ENCODE measurements at regions not wholly inside any gene's neighbourhood (a gene's known extent, or its start where the extent isn't known, plus 50 kb on each side); places are given as distances from the start of the nearest gene placed in this dataset.

GRCh38 chr2:236693531-236693930 is 123.9 kb downstream of the ACKR3 start:
- DNase-seq = no peak

- DNase-seq = no peak
These were observed 124.7 kb downstream of the ACKR3 start for GRCh38 chr2:236694146-236694888.

DNA sequence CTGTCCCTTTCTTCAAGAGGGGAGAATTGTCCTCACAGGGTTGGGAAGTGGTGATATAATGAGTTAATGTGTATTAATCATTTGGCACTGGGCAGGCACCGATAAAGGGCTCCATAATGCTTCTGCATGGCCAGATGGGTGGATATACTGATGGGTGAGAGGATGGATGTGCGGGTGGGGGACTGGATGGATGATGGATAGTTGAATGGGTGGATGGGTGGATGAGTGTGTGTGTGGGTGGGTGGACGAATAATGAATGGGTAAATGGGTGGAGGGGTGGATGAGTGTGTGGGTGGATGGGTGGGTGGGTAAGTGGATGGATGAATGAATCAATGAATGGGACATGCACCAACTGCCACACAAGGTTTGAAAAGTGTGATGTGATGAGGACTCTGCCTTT is 127.2 kb downstream of the ACKR3 start:
- DNase-seq = no peak

DNA sequence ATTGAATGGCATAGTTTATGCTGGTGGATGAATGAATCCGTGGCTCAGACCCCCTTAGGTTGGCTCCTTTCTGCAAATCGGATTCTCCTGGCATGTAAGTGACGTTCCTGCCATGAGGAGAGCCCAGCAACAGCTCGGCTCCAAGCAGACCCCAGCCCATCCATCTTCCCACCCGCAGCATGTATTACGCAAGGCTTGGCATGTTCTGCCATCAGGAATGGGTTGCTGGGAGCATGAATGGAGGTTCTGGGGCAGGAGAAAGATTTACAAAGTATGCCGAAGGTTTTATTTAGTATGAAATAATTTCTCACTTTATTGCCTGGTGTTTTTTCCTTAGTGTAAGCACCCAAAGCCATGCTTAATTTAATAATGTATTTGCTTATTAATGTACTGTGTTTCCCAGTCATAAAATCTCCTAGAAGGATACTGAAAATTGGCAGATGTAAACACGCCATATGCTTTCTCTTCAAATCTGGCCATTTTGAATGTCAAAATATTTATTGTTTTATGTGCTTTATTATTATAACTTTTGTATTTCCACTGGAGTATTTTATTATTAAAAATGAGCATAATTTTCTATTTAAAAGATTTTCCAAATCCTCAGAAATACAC is 128.5 kb downstream of the ACKR3 start:
- no peak for DNase-seq

GRCh38 chr2:236700703-236701102 is 131.1 kb downstream of the ACKR3 start:
- DNase-seq = no peak

GRCh38 chr2:236702657-236703372 is 133.2 kb downstream of the ACKR3 start:
- no peak for DNase-seq

- no peak for DNase-seq
These were observed 133.7 kb downstream of the ACKR3 start for GRCh38 chr2:236703373-236703709.

DNA sequence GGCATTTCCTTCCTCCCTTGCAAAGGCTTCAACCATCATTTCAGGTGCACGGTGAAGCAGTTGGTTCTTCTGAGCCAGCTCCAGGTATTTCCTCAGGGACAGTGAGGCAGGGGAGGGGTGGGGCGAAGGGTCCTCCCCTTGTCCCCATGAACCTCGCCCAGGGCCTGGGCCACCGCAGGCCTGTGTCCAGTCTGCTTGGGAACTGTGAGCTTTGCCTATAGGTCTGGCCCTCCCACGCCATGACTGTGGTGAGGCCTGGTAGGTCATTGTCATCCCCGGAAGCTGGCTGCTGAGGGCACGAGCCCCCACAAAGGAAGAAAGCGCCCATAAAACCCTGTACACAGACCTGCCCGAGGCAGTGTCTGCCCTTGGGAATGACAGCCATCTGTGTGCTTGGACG is 134.3 kb downstream of the ACKR3 start:
- DNase-seq = no peak

DNA sequence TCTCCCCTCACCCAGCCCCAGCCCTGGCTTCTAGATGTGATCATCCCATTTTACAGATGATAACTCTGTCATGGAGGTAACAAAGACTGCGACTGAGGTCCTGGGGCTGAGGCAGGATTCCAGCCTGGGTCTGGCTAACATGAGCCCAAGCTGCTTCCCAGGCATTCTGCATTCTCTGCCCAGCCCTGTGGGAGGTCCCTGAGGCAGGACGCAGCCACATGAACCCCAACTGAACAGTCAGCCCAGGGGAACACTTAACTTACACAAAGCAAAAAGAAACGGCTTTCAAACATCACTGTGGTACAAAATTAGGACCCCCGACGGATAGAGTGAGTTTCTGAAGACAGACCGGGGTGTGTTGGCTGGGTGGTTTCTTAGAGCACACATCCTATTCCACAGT is 135.3 kb downstream of the ACKR3 start:
- no peak for DNase-seq

DNA sequence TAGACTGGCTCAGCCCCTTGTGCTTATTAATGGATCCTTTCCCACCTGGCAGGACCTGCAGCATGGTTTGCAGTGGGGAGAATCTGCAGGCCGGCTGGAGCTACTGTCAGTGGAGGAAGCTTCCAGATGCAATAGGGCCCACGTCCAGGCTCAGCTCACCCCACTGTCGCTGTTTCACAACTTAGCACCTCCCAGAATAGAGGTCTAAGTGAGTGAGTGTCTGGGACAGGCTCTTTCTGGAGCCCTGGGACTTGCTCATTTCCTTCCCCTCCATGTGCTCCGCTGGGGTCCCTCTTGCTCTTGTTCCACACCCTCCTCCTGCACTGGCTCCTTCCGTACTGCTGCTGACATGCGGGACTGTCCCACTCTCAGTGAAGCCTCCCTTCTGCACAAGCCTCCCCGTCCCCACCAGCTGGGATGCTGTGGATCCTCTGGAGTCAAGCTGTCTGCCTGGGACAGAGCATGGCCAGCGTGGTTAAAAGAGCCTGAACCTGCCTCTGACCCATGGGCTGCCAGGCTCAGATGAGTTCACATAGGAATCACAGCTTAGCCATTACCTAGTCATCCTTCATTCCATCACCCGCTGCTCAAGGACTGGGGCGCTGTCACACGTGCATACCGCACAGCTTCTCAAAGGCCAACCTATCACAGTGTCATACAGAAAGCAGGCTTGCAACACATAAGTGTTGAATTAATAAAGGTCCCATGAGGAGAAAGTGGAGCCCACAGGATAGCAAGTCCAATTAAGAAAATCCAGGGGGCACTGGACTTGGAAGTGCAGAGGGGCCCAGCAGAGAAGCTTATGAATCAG is 135.9 kb downstream of the ACKR3 start:
- no peak for DNase-seq

GRCh38 chr2:236706288-236706687 is 136.7 kb downstream of the ACKR3 start:
- DNase-seq = no peak

DNA sequence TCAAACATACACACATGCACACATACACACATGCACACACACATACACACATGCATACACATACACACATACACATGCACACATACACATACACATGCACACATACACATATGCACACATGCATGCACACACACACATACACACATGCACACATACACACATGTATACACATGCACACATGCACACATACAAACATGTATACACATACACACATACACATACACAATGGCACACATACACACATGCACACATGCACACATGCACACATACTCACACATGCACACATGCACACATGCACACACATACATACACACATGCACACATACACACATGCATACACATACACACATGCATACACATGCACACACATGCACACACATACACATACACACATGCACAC is 137.2 kb downstream of the ACKR3 start:
- no peak for DNase-seq

DNA sequence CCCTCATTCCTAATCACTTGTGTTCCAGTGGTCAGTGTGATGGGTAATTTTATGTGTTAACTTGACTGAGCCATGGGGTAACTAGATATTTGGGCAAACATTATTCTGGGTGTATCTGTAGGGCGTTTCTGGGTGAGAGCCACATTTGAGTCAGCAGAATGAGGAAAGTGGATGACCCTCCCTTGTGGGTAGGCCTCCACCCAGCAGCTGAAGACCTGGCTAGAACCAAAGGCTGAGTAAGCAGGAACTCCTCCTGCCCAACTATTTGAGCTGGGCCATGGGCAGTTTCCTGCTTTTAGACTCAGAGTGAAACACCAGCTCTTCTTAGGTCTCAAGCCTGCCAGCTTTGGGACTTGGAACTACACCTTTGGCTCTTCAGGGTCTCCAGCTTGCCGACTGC is 141.8 kb downstream of the ACKR3 start:
- no peak for DNase-seq

GRCh38 chr2:236712304-236712703 is 142.7 kb downstream of the ACKR3 start:
- no peak for DNase-seq

- DNase-seq = no peak
These were observed 143.5 kb downstream of the ACKR3 start for GRCh38 chr2:236712961-236713673.

GRCh38 chr2:236714080-236714479 is 144.5 kb downstream of the ACKR3 start:
- no peak for DNase-seq

- peak in 1 of 2 experiments; percentile 21 for DNase-seq
These were observed 145.5 kb downstream of the ACKR3 start for GRCh38 chr2:236715077-236715476.

DNA sequence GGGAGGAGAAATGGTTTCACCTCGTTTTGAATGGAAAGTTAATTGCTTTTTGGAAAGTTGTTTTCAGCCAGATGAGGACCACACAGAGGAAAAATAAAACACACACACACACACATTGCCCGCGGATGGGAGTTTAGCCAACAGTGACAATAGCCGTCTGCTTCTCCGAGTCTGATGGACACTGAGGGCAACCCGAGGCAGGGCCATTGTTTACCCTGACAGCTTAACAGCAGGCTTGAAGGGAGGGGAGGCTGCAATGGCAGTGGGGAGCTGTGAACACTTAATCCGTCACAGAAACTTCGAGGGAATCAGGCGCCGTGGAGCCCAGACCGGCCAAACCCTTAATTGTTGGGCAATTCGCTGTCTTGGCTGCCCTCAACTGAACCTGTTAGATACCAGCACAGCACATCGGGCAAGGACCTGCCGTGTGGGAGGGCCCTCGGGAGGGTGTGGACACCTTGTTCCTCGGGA is 145.9 kb downstream of the ACKR3 start:
- no peak for DNase-seq

GRCh38 chr2:236717120-236717519 is 147.5 kb downstream of the ACKR3 start:
- no peak for DNase-seq

DNA sequence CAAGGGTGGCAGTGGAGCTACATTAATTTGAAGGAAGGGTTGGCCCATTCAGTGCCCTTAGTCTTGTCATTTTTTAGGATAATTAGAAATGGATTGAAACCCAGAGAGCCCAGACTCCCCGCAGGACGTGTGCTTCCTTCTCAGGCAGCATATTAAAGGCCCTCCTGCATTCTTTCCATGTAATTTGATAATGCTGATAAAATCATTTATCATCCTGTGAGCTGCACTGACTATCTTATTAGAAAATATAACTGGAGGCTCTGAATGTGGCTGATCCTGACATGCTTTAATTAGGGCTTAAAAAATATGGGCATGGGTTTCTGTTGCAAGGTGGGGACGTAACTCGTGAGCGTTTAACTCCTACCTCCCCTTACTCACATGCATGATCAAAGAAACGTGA is 148.1 kb downstream of the ACKR3 start:
- no peak for DNase-seq

- DNase-seq = no peak
These were observed 148.8 kb downstream of the ACKR3 start for GRCh38 chr2:236718207-236718992.

DNA sequence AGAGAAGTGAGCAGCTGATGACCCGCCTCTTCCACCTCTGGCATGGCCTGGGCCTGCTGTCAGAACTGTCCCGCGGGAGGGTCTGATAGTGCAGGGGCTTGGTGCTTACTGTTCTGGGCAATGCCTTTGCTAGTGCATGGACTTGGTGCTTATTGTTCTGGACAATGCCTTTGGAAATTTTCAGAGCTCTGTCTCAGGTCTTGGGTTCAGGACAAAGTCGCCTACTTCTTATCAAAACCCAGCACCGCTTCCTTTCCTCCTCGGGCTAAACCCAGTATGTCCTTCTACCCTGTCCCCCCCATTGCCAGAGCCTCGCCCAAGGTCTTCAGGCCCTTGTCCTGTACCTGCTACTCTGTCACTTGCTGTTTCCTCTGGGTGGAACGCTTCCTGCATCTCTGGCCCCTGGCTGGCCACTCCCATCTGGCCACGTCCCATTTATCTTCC is 149.6 kb downstream of the ACKR3 start:
- DNase-seq = no peak
